Bronchial epithelial cell (primary cell): ENCODE measurements at regions not wholly inside any gene's neighbourhood (a gene's known extent, or its start where the extent isn't known, plus 50 kb on each side); places are given as distances from the start of the nearest gene placed in this dataset.
"Not testable (repeated sequence)": the region's sequence is repeated elsewhere in the genome, so short reads cannot be mapped to it uniquely, and the experiment has no call there.

ENCODE experiments used
- DNase-seq: peaks from one replicate; pipeline ENCODE4 v3.0.0-alpha.2; 2010; ENCODE audit warnings: low read depth
- FAIRE-seq: peaks from 2 replicates; lab custom pipeline; 2011; peaks lifted over from hg19 to GRCh38; lab: Jason Lieb, UNC
- H3K27me3 ChIP-seq: 2 replicates; pipeline ENCODE4 v1.5.1; 2011; ENCODE audit warnings: low read length; ENCODE audit not compliant: control insufficient read depth, insufficient read depth
- H3K36me3 ChIP-seq: 2 replicates; pipeline ENCODE4 v1.5.1; 2011; ENCODE audit warnings: low read length; ENCODE audit not compliant: control insufficient read depth, insufficient read depth
- H3K4me3 ChIP-seq: 2 replicates; pipeline ENCODE4 v1.5.1; 2011; ENCODE audit warnings: mild to moderate bottlenecking, low read depth, low read length, control low read depth
- TF ChIP-seq, protein P1 (sequence below): IDR thresholded peaks from 2 replicates; pipeline ENCODE4 v1.5.1; 2011; ENCODE audit warnings: mild to moderate bottlenecking, moderate library complexity, low read length, control low read depth, inconsistent platforms; ENCODE audit not compliant: insufficient read depth, severe bottlenecking

DNA sequence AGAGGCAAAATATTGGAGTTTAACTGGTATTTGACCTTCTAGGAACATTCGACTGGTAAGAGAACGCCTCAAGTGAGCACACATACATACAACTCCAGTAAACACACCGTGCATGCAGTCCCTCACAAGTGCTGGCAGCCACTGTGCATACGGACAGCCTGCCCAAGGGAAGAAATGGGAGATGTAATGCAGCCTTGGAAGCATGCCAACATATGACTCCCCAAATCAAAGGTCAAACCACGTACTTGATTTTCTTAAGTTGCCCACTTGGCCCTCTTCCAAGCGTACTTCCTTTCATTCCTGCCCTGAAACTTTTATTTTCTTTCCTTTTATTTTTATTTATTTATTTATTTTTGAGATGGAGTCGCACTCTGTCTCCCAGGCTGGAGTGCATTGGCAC is 206.6 kb downstream of the SPRY1 start:
- Histone ChIP-seq H3K27me3 (no peaks in the 10 kb centered on the region), H3K4me3 (no peak overlapping the region), H3K36me3 (no peaks in the 10 kb centered on the region)
- DNase-seq (peak; percentile 88), FAIRE-seq (no peak)
- TF ChIP-seq, protein P1, sequence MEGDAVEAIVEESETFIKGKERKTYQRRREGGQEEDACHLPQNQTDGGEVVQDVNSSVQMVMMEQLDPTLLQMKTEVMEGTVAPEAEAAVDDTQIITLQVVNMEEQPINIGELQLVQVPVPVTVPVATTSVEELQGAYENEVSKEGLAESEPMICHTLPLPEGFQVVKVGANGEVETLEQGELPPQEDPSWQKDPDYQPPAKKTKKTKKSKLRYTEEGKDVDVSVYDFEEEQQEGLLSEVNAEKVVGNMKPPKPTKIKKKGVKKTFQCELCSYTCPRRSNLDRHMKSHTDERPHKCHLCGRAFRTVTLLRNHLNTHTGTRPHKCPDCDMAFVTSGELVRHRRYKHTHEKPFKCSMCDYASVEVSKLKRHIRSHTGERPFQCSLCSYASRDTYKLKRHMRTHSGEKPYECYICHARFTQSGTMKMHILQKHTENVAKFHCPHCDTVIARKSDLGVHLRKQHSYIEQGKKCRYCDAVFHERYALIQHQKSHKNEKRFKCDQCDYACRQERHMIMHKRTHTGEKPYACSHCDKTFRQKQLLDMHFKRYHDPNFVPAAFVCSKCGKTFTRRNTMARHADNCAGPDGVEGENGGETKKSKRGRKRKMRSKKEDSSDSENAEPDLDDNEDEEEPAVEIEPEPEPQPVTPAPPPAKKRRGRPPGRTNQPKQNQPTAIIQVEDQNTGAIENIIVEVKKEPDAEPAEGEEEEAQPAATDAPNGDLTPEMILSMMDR = no peak

DNA sequence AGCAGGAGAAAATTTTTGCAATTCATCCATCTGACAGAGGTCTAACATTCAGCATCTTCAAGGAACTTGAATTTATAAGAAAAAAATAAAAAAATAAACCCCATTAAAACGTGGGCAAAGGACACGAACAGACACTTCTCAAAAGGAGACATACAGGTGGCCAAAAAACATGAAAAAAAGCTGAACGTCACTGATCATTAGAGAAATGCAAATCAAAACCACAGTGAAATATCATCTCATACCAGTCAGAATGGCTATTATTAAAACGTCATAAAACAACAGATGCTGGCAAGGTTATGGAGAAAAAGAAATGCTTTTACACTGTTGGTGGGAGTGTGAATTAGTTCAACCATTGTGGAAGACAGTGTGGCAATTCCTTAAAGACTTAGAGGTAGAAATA is 209.2 kb downstream of the SPRY1 start:
- H3K27me3 ChIP-seq, H3K4me3 ChIP-seq, H3K36me3 ChIP-seq, DNase-seq, FAIRE-seq: not testable (repeated sequence)

DNA sequence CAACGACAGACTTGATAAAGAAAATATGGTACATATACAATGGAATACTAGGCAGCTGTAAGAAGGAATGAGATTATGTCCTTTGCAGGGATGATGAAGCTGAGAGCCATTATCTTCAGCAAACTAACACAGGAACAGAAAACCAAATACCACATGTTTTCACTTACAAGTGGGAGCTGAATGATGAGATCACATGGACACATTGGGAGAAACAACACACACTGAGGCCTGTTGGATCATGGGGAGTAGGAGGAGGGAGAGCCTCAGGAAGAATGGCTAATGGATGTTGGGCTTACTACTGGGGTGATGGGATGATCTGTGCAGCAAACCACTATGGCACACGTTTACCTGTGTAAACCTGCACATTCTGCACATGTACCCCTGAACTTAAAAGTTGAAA is 209.7 kb downstream of the SPRY1 start:
- Histone ChIP-seq H3K27me3 (no peaks in the 10 kb centered on the region), H3K36me3 (no peaks in the 10 kb centered on the region), H3K4me3 (no peak overlapping the region)
- FAIRE-seq = no peak
- TF ChIP-seq, protein P1 = no peak
- DNase-seq = no peak

DNA sequence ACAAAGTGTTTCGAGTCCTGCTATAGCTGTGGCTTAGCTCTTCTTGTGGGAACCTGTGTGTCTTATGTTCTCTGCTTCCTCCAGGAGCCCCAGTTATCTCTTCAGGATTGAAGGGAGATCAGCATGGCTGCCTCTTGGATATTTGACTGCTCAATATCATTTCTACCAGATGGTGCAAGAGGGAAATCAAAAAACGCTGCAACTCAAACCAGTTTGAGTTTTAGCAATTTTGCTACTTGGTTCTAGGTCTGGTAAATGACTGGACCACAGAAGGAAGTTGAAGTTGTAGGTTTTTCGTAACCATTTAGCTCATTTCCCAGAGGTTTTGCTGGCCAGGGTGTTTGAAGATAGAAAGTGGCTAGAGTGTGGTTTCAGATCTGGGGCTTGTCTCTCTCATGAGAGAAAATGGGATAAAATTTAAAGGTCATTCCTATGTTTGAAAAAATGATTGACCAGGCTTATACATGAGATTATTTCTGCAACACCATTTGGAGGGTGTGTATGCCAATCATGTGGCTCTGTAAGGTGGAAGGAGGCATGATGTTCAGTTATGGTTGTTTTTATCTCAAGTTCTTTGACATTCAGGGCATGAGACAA is 210.4 kb downstream of the SPRY1 start:
- no peak overlapping the region for H3K4me3 ChIP-seq
- H3K27me3 ChIP-seq = no peaks in the 10 kb centered on the region
- TF ChIP-seq, protein P1 = no peak
- no peaks in the 10 kb centered on the region for H3K36me3 ChIP-seq
- FAIRE-seq (no peak), DNase-seq (no peak)

DNA sequence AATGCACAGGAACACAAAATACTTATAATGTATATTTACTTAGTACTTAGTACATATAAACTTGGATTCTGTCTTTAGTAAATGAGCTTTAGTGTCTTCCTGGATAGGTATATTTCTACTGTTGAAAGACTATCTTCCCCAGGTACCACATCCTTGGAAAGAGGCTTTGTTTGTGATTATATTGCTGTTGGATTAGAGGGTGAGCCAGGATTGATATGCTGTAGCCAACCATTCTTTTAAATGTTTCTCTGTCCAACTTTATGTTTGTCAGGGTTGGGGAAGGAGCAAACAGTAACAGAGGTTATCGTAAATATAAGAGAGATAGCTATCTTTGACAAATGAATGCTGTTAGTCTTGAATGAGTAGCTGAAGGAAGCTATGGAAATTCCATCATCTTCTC is 213.2 kb downstream of the SPRY1 start:
- TF ChIP-seq, protein P1 = no peak
- no peaks in the 10 kb centered on the region for H3K27me3 ChIP-seq
- FAIRE-seq (no peak), DNase-seq (no peak)
- H3K4me3 ChIP-seq = no peak overlapping the region
- H3K36me3 ChIP-seq = no peaks in the 10 kb centered on the region

DNA sequence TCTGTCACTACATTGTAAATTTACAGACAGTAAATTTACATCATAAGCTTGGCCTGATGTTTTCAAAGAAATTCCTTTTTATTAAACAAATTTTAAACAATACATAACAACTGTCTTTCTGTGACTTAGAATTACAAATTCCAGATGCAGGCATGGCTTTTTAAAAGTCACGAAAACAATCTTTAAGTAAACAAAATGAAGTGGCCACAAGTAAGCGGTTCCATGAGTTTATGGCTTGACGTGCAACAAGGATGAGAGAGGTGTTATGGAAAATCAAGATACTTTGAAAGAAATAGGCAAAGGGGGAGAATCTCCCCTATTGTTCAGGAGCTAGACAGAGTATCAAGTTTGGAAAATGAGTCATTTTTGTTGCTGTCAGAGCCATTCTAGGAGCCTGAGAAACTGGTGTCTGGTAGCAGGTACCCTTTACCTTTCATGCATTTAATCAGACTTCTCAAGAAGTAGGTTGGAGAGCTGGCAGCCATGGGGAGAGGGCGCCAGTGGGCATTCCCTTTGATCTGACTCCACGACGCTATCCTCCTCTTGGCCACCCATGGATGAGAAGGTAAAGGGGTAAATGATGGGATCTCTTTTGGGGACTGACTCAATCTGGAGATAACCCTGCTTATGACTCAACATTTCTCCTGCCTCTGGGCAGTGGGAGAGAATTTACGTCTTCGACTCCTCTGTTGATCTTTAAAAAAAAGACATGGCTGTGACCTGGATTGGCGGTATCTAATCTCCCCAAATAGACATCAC is 217.2 kb downstream of the SPRY1 start:
- FAIRE-seq = no peak
- Histone ChIP-seq H3K4me3 (no peak overlapping the region), H3K36me3 (no peaks in the 10 kb centered on the region), H3K27me3 (no peaks in the 10 kb centered on the region)
- DNase-seq = peak; percentile 26
- TF ChIP-seq, protein P1 = no peak
